ENCODE measurements at regions not wholly inside any gene's neighbourhood (a gene's known extent, or its start where the extent isn't known, plus 50 kb on each side); places are given as distances from the start of the nearest gene placed in this dataset.
"Not testable (repeated sequence)": the region's sequence is repeated elsewhere in the genome, so short reads cannot be mapped to it uniquely, and the experiment has no call there.

DNA sequence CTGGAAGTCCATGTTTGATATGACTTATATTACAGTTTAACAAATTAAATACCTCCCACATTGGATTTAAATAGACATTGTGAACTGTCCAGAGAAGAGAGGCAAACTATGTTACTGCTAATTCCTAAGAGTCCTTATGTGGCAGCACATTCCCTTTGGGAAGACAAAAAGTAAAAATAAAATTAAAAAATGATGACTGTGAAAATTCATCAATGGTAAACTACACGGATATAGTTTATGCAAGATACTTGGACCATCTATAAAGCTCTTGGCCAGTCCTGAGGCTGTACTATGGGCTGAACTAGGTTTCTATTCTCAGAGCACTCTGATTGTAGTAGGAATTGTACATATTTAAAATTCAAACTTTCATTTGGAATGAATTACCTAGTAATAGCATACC, 206.4 kb downstream of the LRRK2 start:
- DNase-seq (ENCODE audit: insufficient read length), result no peak
- no peak for FAIRE-seq
- TF ChIP-seq POLR2AphosphoS5 (IDR thresholded peaks at IDR 0.05; ENCODE audit: low read depth, low read length) (no peak), TAF1 (IDR thresholded peaks at IDR 0.05; ENCODE audit: borderline replicate concordance, low read depth, low read length) (no peak), POLR2A (IDR thresholded peaks at IDR 0.05; ENCODE audit: low read depth, low read length) (no peak)

DNA sequence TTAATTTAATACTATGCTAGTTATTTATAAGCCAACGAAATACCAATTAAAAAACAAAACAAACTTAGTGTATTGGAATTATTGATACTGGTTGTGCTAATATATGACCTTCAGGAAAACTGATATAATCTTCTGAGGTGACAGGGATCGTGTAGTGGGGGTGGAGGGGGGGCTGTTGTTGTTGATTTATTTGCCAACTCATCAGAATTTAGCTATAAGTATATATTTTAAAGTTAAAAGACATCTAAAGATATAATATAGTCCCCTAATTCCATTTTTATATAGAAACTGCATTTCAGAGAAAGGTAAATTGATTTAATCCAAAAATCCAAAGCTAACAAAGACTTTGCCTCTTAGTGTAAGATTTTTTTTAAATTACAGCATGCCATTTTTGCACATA, 210.5 kb downstream of the LRRK2 start:
- DNase-seq (ENCODE audit: insufficient read length), result no peak
- TF ChIP-seq POLR2A (IDR thresholded peaks at IDR 0.05; ENCODE audit: low read depth, low read length), result no peak
- no peak for TF ChIP-seq POLR2AphosphoS5 (IDR thresholded peaks at IDR 0.05; ENCODE audit: low read depth, low read length)
- no peak for TF ChIP-seq TAF1 (IDR thresholded peaks at IDR 0.05; ENCODE audit: borderline replicate concordance, low read depth, low read length)
- no peak for FAIRE-seq

DNA sequence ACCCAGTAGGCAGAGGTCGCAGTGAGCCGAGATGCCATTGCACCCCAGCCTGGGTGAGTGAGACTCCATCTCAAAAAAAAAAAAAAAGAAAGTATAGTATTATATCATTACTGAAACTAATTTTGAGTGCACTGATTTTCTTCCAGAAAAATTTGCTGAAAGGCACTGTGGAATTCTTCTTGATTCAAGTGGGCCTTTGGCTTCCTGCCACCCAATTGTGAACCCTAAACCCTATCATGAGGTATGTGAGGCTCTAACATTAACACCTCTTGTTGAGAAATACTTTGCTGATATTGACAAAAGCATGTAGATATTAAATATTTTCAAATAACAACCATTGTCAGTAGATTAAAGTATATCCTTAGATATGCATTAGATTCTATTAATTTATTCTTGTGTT, 211.2 kb downstream of the LRRK2 start:
- no peak for TF ChIP-seq TAF1 (IDR thresholded peaks at IDR 0.05; ENCODE audit: borderline replicate concordance, low read depth, low read length)
- no peak for TF ChIP-seq POLR2A (IDR thresholded peaks at IDR 0.05; ENCODE audit: low read depth, low read length)
- TF ChIP-seq POLR2AphosphoS5 (IDR thresholded peaks at IDR 0.05; ENCODE audit: low read depth, low read length), result no peak
- no peak for FAIRE-seq

DNA sequence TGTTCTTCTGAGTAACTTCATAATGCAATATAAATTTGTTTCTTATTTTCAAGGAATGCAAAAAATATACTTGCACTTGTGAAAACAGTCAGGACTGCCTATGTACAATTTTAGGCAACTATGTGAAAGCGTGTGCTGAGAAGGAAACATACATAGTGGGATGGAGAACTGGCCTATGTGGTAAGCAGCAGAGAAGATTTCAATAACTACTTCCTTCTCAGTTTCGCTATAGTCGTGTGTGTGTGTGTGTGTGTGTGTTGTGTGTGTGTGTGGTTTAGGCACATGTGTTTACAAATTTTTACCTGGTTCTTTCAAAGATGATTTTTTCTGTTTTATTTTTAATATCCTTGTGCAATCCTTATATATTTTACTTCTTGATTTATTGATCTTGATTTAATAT, 211.8 kb downstream of the LRRK2 start:
- TF ChIP-seq TAF1 (IDR thresholded peaks at IDR 0.05; ENCODE audit: borderline replicate concordance, low read depth, low read length), result no peak
- no peak for TF ChIP-seq POLR2AphosphoS5 (IDR thresholded peaks at IDR 0.05; ENCODE audit: low read depth, low read length)
- TF ChIP-seq POLR2A (IDR thresholded peaks at IDR 0.05; ENCODE audit: low read depth, low read length), result no peak
- no peak for DNase-seq (ENCODE audit: insufficient read length)
- FAIRE-seq, result no peak

More for the DNA sequence above, 211.2 kb downstream of the LRRK2 start:
- no peak for DNase-seq (ENCODE audit: insufficient read length)

DNA sequence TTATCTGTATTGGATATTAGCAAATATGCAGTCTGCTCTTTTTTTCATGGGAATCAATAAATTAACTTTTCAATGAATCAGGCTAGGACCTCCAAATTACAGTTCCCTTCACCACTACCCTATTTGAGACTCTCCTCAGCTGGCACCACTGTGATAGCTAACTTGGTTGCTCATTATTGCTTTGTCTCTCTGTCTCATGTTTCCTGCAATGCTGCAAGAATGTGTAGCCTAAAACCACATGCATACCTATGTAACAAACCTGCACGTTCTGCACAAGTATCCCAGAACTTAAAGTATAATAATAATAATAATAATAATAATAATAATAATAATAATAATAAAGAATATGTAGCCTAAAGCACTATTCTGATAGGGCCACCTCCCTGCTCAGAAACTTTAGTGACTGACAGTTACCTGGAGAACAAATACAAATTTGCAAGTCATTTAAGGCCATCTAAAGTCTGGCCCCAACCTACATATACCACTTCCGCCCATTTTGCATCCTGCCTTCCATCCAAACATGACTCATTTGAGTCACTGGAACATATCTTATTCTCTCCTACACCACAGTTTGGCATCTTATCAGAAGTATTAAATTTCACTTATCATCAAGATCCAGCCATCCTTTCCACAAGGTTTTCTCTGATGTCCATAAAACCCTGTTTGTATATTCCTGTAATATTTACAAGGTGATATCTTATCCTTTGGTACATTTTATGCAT, 215.1 kb downstream of the LRRK2 start:
- DNase-seq (ENCODE audit: insufficient read length), result no peak
- no peak for FAIRE-seq
- no peak for TF ChIP-seq POLR2A (IDR thresholded peaks at IDR 0.05; ENCODE audit: low read depth, low read length)
- TF ChIP-seq POLR2AphosphoS5 (IDR thresholded peaks at IDR 0.05; ENCODE audit: low read depth, low read length), result no peak
- TF ChIP-seq TAF1 (IDR thresholded peaks at IDR 0.05; ENCODE audit: borderline replicate concordance, low read depth, low read length), result no peak

DNA sequence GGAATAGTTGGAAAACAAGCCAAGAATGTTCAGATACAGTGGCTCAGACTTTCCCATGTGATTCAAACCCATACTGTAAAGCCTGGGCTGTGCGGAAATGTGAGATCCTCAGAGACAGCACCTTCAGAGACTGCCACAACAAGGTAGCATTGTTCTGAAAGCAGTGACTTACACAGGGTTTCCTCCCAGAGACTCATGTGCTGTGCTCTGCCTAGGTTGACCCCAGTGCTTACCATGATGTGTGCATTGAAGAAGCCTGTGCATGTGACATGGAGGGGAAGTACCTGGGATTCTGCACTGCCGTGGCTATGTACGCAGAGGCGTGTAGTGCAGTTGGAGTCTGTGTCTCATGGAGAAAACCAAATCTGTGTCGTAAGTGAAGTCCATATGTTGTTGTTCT, 219.4 kb downstream of the LRRK2 start:
- TF ChIP-seq POLR2A (IDR thresholded peaks at IDR 0.05; ENCODE audit: low read depth, low read length) (no peak), POLR2AphosphoS5 (IDR thresholded peaks at IDR 0.05; ENCODE audit: low read depth, low read length) (no peak), TAF1 (IDR thresholded peaks at IDR 0.05; ENCODE audit: borderline replicate concordance, low read depth, low read length) (no peak)
- FAIRE-seq (no peak), DNase-seq (ENCODE audit: insufficient read length) (no peak)

DNA sequence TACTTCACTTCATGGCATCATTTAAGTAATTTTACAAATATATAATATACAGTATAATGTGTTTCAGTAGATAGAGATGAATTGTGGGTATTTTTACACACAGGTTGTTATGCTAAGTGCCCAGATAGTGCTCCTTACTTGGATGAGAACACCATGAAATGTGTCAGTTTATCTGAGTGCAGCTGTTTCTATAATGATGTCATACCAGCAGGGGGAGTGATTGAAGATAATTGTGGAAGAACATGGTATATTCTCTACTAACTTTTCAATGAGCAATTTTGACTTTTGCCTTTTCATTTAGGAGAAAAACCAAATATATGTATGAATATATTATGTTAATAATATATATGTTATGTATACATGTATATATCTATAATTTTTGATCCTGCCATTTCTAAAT, 221.6 kb downstream of the LRRK2 start:
- DNase-seq (ENCODE audit: insufficient read length) (no peak), FAIRE-seq (peak; percentile 57)
- TF ChIP-seq POLR2AphosphoS5 (IDR thresholded peaks at IDR 0.05; ENCODE audit: low read depth, low read length) (no peak), TAF1 (IDR thresholded peaks at IDR 0.05; ENCODE audit: borderline replicate concordance, low read depth, low read length) (no peak), POLR2A (IDR thresholded peaks at IDR 0.05; ENCODE audit: low read depth, low read length) (no peak)

DNA sequence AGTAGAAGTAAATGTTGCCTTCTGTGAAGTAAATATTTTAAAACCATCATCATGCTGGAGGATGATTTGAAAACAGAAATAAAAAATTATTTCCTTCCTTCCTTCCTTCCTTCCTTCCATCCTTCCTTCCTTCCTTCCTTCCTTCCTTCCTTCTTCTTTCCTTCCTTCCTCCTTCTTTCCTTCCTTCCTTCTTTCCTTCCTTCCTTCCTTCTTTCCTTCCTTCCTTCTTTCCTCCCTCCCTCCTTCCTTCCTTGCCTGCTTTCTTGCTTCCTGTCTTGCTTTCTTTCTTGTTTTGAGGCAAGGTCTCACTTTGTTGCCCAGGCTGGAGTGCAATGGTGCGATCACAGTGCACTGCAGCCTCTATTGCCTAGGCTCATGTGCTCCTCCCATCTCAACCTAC, 223.7 kb downstream of the LRRK2 start:
- not testable (repeated sequence) for FAIRE-seq; DNase-seq (ENCODE audit: insufficient read length)

DNA sequence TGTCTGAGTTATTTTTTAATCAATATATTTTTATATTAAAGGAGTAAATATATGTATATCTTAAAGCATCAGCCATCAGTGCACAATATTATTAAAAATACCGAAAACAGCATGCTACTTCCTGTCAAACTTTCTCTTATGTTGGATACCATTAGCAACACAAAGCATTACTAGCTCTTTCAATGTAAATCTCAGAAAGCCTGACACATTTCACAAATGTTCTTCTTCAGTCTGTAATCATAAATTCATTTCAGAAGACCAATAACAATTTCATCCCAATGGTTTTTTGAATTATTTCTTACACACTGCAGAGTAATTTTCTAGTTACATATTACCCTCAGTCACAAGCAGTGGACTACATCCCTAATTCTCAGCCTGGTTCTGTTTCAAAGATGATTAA, 226.9 kb downstream of the LRRK2 start:
- TF ChIP-seq TAF1 (IDR thresholded peaks at IDR 0.05; ENCODE audit: borderline replicate concordance, low read depth, low read length) (no peak), POLR2AphosphoS5 (IDR thresholded peaks at IDR 0.05; ENCODE audit: low read depth, low read length) (no peak), POLR2A (IDR thresholded peaks at IDR 0.05; ENCODE audit: low read depth, low read length) (no peak)
- FAIRE-seq, result no peak
- DNase-seq (ENCODE audit: insufficient read length), result no peak

DNA sequence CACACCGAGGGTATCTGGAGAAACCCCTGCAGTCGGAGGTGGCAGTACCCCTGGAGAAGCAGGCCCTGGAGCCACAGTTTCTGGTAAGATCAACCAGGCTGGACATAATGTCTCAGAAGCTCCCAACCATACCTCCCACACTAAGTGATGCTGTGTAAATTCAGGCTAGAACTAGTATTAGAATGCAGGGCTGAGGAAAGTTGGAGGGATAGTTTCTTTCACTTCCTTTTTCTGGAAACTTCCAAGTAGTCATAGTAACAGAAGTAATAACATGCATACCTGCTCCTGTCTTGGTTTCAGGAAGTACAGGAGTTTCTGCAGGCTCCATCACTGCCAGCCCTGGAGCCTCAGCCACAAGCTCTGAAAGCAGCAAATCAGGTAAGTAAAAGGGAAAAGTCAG, 228.1 kb upstream of the CNTN1 start:
- FAIRE-seq (no peak), DNase-seq (ENCODE audit: insufficient read length) (no peak)
- TF ChIP-seq POLR2AphosphoS5 (IDR thresholded peaks at IDR 0.05; ENCODE audit: low read depth, low read length) (no peak), TAF1 (IDR thresholded peaks at IDR 0.05; ENCODE audit: borderline replicate concordance, low read depth, low read length) (no peak), POLR2A (IDR thresholded peaks at IDR 0.05; ENCODE audit: low read depth, low read length) (no peak)

DNA sequence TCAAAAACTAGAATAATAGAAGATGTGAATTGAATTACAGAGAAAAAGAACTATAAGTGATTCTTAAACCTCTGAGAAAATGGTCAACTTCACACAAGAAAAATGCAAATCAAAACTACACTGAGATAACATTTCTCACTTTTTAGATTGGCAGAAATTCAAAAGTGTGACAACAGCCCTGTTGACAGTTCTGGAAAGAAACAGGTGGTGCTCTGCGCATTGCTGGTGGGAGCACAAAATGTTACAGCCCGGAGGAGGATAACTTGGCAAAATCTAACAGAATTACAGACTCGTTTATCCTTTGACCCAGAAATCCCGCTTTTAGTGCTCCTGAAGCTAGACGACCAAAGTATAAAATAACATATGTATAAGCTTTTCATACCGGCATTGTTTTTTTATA, 222.5 kb upstream of the CNTN1 start:
- FAIRE-seq (no peak), DNase-seq (ENCODE audit: insufficient read length) (no peak)
- TF ChIP-seq POLR2AphosphoS5 (IDR thresholded peaks at IDR 0.05; ENCODE audit: low read depth, low read length) (no peak), POLR2A (IDR thresholded peaks at IDR 0.05; ENCODE audit: low read depth, low read length) (no peak), TAF1 (IDR thresholded peaks at IDR 0.05; ENCODE audit: borderline replicate concordance, low read depth, low read length) (no peak)

DNA sequence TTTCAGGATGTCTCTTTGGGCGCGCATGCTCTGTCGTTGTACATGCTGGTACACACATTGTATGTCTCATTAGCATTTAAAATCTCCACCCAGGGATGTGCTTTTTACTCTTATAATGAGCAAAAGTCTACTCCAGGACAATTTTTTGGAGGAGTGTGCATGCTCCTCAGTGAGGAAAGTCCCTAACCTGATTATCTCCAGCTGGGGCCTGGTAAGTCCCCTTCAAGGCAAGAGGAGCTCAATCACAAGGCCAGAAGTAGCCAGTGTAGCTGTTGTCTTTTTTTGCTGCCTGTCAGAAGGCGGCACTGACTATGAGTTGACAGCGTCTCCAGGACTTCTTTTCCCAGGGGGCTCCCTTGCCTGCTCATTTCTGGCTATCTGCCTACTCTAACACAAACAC, 218.3 kb upstream of the CNTN1 start:
- no peak for FAIRE-seq
- DNase-seq (ENCODE audit: insufficient read length), result no peak
- TF ChIP-seq POLR2A (IDR thresholded peaks at IDR 0.05; ENCODE audit: low read depth, low read length) (no peak), TAF1 (IDR thresholded peaks at IDR 0.05; ENCODE audit: borderline replicate concordance, low read depth, low read length) (no peak), POLR2AphosphoS5 (IDR thresholded peaks at IDR 0.05; ENCODE audit: low read depth, low read length) (no peak)

DNA sequence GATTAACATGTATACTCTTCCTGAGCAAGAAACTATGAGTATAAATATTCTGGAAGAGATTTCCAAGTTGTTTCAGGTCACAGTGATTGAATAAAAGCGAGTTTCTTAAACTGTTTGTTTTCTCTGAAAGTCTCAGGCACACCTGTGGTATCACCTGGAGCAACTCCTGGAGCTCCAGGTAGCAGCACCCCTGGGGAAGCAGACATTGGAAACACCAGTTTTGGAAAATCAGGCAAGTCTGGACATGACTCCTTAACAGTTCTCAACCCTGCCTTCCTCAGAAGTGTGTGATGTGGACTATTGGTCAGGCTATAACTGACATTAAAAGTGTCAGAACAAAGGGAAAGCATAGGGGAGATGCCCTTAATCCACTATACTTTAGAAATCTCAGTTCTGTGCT, 217.6 kb upstream of the CNTN1 start:
- no peak for DNase-seq (ENCODE audit: insufficient read length)
- no peak for TF ChIP-seq POLR2AphosphoS5 (IDR thresholded peaks at IDR 0.05; ENCODE audit: low read depth, low read length)
- TF ChIP-seq TAF1 (IDR thresholded peaks at IDR 0.05; ENCODE audit: borderline replicate concordance, low read depth, low read length), result no peak
- TF ChIP-seq POLR2A (IDR thresholded peaks at IDR 0.05; ENCODE audit: low read depth, low read length), result no peak
- no peak for FAIRE-seq
